Fibroblast of skin of abdomen (primary cell): ENCODE measurements at regions not wholly inside any gene's neighbourhood (a gene's known extent, or its start where the extent isn't known, plus 50 kb on each side); places are given as distances from the start of the nearest gene placed in this dataset.

Experiments
- DNase-seq: peaks from one replicate; pipeline ENCODE4 v3.0.0-alpha.2; 2013

GRCh38 chr13:78862446-78862845 is 203.5 kb upstream of the OBI1 start:
- no peak for DNase-seq

GRCh38 chr13:78852709-78853108 is 193.8 kb upstream of the OBI1 start:
- no peak for DNase-seq

- DNase-seq: no peak
Observed at GRCh38 chr13:78845656-78846365, 186.9 kb upstream of the OBI1 start.

GRCh38 chr13:78844106-78844505 is 185.2 kb upstream of the OBI1 start:
- DNase-seq: no peak

GRCh38 chr13:78841358-78841963 is 182.5 kb upstream of the OBI1 start:
- no peak for DNase-seq

- DNase-seq: no peak
Observed at GRCh38 chr13:78836238-78836784, 177.4 kb upstream of the OBI1 start.

GRCh38 chr13:78832461-78832860 is 173.5 kb upstream of the OBI1 start:
- DNase-seq: no peak

- no peak for DNase-seq
Observed at GRCh38 chr13:78830508-78830907, 171.6 kb upstream of the OBI1 start.

GRCh38 chr13:78829821-78830220 is 170.9 kb upstream of the OBI1 start:
- DNase-seq: no peak

- DNase-seq: no peak
Observed at GRCh38 chr13:78827471-78827870, 168.5 kb upstream of the OBI1 start.

GRCh38 chr13:78826936-78827335 is 168.0 kb upstream of the OBI1 start:
- no peak for DNase-seq

GRCh38 chr13:78826312-78826711 is 167.4 kb upstream of the OBI1 start:
- DNase-seq: no peak

- no peak for DNase-seq
Observed at GRCh38 chr13:78820541-78820940, 161.6 kb upstream of the OBI1 start.

GRCh38 chr13:78816592-78816991 is 157.6 kb upstream of the OBI1 start:
- no peak for DNase-seq

- no peak for DNase-seq
Observed at GRCh38 chr13:78816154-78816553, 157.2 kb upstream of the OBI1 start.

GRCh38 chr13:78806457-78806856 is 147.5 kb upstream of the OBI1 start:
- no peak for DNase-seq

GRCh38 chr13:78802912-78803311 is 144.0 kb upstream of the OBI1 start:
- DNase-seq: no peak

GRCh38 chr13:78787190-78787589 is 128.2 kb upstream of the OBI1 start:
- DNase-seq: no peak

- no peak for DNase-seq
Observed at GRCh38 chr13:78786459-78786858, 127.5 kb upstream of the OBI1 start.

- DNase-seq: no peak
Observed at GRCh38 chr13:78785764-78786163, 126.8 kb upstream of the OBI1 start.

- no peak for DNase-seq
Observed at GRCh38 chr13:78784014-78784750, 125.2 kb upstream of the OBI1 start.

- DNase-seq: no peak
Observed at GRCh38 chr13:78780708-78781107, 121.8 kb upstream of the OBI1 start.

GRCh38 chr13:78779608-78780007 is 120.7 kb upstream of the OBI1 start:
- DNase-seq: no peak

- no peak for DNase-seq
Observed at GRCh38 chr13:78777976-78778375, 119.0 kb upstream of the OBI1 start.
